ENCODE measurements at regions not wholly inside any gene's neighbourhood (a gene's known extent, or its start where the extent isn't known, plus 50 kb on each side); places are given as distances from the start of the nearest gene placed in this dataset.

GRCh38 chr21:19034560-19034959 is 631.0 kb upstream of the TMPRSS15 start:
- no peaks in the 10 kb centered on the region for H3K9me3 ChIP-seq (ENCODE audit: control insufficient read depth, insufficient read depth, low read depth, low read length)
- intact Hi-C loops (cut with micrococcal nuclease; ENCODE audit: unreplicated experiment): no loop called here
- ATAC-seq (no peak), DNase-seq (ENCODE audit: low read depth, low spot score) (no peak)
- no peak overlapping the region for H3K4me3 ChIP-seq (ENCODE audit: low read depth in 2 of 2, low read length in 2 of 2)
- no peaks in the 10 kb centered on the region for H3K4me1 ChIP-seq (ENCODE audit: control insufficient read depth, insufficient read depth, low read length)
- no TSS peak for BruUV-seq (replicated peaks)
- H3K27ac ChIP-seq (ENCODE audit: low read length): no peak overlapping the region
- in situ Hi-C loops (cut with HindIII; ENCODE audit: low pct_unique_long_range_greater_than_20kb, low sequenced_read_pairs): no loop called here
- ChIA-PET POLR2A (no interaction called here), CTCF (no interaction called here)
- H3K27me3 ChIP-seq (ENCODE audit: control insufficient read depth, insufficient read depth, low read length): no peaks in the 10 kb centered on the region
- no peak for TF ChIP-seq SIN3A (IDR thresholded peaks at IDR 0.05; ENCODE audit: borderline replicate concordance, insufficient read depth, low read depth, low read length)
- TF ChIP-seq POLR2AphosphoS5 (IDR thresholded peaks at IDR 0.05; ENCODE audit: low read depth, low read length): no peak
- no peak for TF ChIP-seq REST (IDR thresholded peaks at IDR 0.05; ENCODE audit: insufficient read depth in 1 of 2, low read depth in 2 of 2, low read length in 1 of 2)
- TF ChIP-seq TCF7L2 (IDR thresholded peaks at IDR 0.05; ENCODE audit: low read depth, low read length): no peak
- TF ChIP-seq CTCF (IDR thresholded peaks at IDR 0.05): no peak
- H3K36me3 ChIP-seq (ENCODE audit: control insufficient read depth, insufficient read depth, low read length): no peaks in the 10 kb centered on the region

GRCh38 chr21:19045876-19046275 is 642.3 kb upstream of the TMPRSS15 start:
- intact Hi-C loops (cut with micrococcal nuclease; ENCODE audit: unreplicated experiment) (no loop called here), in situ Hi-C loops (cut with HindIII; ENCODE audit: low pct_unique_long_range_greater_than_20kb, low sequenced_read_pairs) (no loop called here)
- Histone ChIP-seq H3K27me3 (ENCODE audit: control insufficient read depth, insufficient read depth, low read length) (no peaks in the 10 kb centered on the region), H3K4me1 (ENCODE audit: control insufficient read depth, insufficient read depth, low read length) (no peaks in the 10 kb centered on the region), H3K9me3 (ENCODE audit: control insufficient read depth, insufficient read depth, low read depth, low read length) (no peaks in the 10 kb centered on the region), H3K4me3 (ENCODE audit: low read depth in 2 of 2, low read length in 2 of 2) (no peak overlapping the region), H3K27ac (ENCODE audit: low read length) (no peak overlapping the region), H3K36me3 (ENCODE audit: control insufficient read depth, insufficient read depth, low read length) (no peaks in the 10 kb centered on the region)
- CTCF ChIA-PET: no interaction called here
- no TSS peak for BruUV-seq (replicated peaks)
- POLR2A ChIA-PET: no interaction called here
- ATAC-seq (no peak), DNase-seq (ENCODE audit: low read depth, low spot score) (no peak)
- TF ChIP-seq SIN3A (IDR thresholded peaks at IDR 0.05; ENCODE audit: borderline replicate concordance, insufficient read depth, low read depth, low read length): no peak
- TF ChIP-seq POLR2AphosphoS5 (IDR thresholded peaks at IDR 0.05; ENCODE audit: low read depth, low read length): no peak
- no peak for TF ChIP-seq TCF7L2 (IDR thresholded peaks at IDR 0.05; ENCODE audit: low read depth, low read length)
- TF ChIP-seq CTCF (IDR thresholded peaks at IDR 0.05): no peak
- TF ChIP-seq REST (IDR thresholded peaks at IDR 0.05; ENCODE audit: insufficient read depth in 1 of 2, low read depth in 2 of 2, low read length in 1 of 2): no peak
